Liver (tissue), 3 donors: ENCODE measurements at regions not wholly inside any gene's neighbourhood (a gene's known extent, or its start where the extent isn't known, plus 50 kb on each side); places are given as distances from the start of the nearest gene placed in this dataset.

Source experiments
- CTCF ChIP-seq: fragments of 150-350 bp; IDR thresholded peaks from 2 replicates; pipeline ENCODE4 v1.5.1; 2017; ENCODE audit warnings: improper control_type of control experiment, low read depth, low read length; ENCODE audit not compliant: missing input control
- JUND ChIP-seq, 2 donors: IDR thresholded peaks; 2 replicates each; pipeline ENCODE4 v1.6.1; 2016; ENCODE audit warnings: antibody characterized with exemption in 2 of 2
- MAX ChIP-seq: IDR thresholded peaks from 2 replicates; pipeline ENCODE4 v1.6.1; 2016; ENCODE audit warnings: antibody characterized with exemption
- NR2F2 ChIP-seq: IDR thresholded peaks from 2 replicates; pipeline ENCODE4 v1.6.1; 2016; ENCODE audit warnings: antibody characterized with exemption
- RAD21 ChIP-seq, 2 donors: IDR thresholded peaks; 2 replicates each; pipeline ENCODE4 v1.6.1; 2016; ENCODE audit warnings: antibody characterized with exemption in 2 of 2, mild to moderate bottlenecking in 2 of 2
- donor health status: healthy.
- donor health status: healthy.

GRCh38 chr20:40188319-40188718, 500.7 kb downstream of the MAFB start:
- TF ChIP-seq CTCF (no peak), RAD21 (IDR thresholded peaks at IDR 0.05) (no peak), MAX (no peak), JUND (IDR thresholded peaks at IDR 0.05) (no peak), NR2F2 (no peak)
